Bone marrow (tissue), 2 donors: ENCODE measurements at regions not wholly inside any gene's neighbourhood (a gene's known extent, or its start where the extent isn't known, plus 50 kb on each side); places are given as distances from the start of the nearest gene placed in this dataset.
"Not testable (repeated sequence)": the region's sequence is repeated elsewhere in the genome, so short reads cannot be mapped to it uniquely, and the experiment has no call there.

Source experiments
- DNase-seq, 2 donors: peaks; one replicate each; lab custom pipeline; 2025; lab: John Stamatoyannopoulos, UW

DNA sequence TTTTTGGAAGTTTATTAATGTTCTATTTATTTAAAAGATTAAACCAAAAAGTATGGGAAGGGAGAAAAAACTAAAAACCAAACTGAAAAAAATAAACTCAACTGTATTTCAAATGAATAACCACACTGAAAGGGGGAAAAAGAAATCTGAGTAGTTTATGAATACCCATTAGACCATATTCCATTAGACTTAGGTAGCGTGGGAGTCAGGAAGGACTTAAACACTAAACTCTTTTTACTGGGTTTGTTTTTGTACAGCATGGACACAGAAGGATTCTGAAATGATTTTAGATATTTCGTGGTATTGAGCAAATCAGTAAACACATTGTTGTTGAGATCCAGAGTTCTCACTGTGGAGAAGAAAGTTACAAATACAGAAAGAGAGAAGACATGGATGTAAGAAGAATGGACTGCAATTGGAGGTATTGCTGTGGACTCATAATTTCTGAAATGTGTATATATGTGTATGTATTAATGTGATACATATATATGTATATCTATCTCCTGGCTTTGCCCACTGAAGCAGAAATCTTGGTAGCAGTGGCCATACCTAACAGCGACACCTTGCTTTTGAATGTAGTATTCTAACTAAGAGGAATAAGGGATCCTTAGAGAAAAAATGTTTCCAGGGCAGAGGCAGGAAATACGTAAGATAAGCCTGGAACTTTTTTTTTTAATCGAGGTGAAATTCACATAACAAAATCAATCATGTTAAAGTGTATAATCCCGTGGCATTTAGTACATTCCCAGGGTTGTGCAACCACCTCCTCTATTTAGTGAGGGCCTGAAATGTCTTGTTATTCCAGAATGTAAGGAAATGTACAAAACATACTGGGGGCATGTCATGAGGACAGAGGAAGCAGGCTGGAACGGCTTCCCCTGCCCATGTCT is 228.8 kb downstream of the SMARCA2 start:
- DNase-seq: no peak

DNA sequence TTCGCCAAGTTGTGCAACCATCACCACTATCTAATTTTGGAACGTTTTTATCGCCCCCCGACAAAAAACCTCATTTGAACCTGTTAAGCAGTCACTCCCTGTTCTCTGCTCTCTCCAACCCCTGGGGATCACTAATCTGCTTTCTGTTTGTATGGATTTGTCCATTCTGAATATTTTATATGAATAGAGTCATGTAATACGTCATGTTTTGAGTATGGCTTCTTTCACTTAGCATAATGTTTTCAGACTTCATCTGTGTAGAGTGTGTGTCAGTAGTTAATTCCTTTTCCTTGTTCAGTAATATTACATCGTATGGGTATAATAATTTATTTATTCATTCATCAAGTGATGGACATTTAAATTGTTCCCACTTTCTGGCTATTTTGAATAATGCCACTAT is 232.2 kb downstream of the SMARCA2 start:
- DNase-seq: no peak

DNA sequence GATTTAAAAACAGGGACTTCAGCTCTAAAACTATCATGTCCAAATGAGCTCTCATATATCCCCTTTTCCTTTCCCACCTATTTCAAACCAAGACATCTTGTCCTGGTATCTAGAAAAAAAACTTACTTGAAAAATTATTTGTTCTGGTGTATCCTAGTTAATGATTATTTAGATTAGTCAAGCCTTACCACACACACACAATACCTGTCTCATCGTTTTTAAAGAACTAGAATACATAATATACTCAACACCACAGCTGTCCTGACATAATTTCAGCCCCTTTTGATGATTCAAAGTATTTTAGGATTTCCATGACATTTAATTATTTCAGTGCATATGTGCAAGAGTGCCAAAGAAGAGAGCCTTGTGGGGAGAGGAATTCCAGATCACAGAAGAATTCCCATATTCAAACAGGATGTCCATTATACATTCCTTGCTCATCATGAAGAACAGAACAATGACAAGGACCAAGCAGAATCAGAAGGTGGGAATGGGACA is 233.7 kb downstream of the SMARCA2 start:
- no peak for DNase-seq

DNA sequence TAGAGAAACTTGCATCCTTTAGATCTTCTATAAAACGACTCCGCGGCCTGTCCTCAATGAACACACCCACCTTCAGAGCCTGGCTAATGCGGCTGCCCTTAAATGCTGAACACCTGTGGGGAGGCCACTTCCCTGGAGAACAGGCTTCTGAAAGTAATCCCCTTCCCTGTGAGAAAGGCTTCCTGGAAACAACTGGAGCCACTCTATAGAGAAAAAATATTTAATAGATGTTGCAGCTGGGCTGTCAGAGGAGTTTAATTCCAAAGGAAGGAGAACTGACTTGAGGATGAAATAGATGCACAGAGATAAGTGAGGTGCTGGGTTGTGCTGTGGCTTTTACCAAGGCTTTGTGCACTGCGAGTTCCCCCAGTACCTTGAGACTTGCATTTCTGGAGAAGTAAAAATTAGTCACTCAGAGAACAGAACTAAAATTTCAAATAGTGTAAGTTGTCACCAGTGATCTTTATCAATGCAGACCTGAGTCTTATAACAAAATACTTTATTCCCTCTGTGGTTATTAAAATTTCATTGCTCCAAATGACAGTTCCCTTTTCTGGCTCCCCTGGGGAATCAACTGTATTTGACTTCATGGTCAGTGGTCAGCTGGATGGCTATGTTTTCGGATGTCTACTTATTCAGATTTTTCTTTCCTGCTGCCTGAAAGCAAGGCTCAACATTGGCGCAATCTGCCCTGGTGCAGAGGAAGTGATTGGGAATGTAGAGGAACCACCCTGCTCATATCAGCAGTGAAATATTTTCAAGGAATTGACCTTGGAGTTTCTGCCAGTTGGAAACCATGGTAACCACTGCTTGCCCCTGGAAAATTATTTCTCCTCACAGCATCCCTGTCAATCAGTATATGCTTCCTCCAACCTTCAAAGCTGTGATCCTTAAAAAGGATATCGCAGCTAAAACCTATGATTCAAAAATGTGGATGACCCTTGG is 238.8 kb downstream of the SMARCA2 start:
- DNase-seq: no peak

DNA sequence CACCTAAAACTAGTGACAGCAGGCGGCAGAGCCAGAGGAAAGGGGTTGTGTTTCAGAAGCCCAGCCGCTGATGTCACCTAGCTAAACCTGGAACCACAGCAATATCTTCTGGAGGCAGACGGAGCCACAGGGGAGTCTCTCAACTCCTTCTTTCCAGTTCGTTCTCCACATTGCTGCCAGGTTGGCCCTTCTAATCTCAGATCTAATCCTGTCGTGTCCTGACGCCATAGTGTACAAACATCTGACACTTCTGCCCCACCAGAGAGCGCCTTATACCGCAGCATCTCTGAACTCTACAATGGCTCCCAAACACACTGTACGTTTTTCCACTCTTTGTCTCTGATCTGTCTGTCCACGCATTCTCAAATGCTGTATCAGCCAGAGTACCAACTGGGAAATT is 240.0 kb downstream of the SMARCA2 start:
- DNase-seq: no peak

DNA sequence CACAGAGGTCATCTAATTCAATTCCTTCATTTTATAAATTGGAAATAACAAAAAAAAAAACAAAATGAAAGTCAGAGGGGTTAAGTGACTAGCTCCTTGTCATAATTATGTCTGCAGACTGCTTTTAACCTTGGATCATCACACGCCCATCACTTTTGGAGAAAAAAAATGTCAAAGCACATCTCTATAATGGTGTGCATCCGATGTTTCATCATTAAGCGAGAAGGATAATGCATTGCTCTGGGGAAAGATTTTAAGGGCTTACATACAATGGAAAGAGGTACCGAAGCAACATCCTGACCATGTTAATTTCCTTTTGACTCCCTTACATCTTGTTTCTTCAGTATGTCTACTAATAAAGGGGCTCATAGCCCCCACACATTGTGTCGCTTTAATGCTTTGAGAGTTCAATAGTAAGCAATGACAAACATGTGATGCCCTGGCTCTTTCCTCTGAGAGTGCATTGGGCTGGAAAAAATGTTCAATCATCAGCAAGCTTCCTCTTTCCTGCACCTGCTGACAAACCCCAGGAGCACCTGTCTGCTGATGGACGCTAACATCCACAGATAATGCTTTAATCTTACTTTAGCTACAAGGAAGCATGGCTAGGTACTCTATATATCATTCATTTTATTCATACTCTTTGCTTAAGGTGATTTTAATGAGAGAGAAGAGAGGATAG is 242.2 kb downstream of the SMARCA2 start:
- DNase-seq: no peak

DNA sequence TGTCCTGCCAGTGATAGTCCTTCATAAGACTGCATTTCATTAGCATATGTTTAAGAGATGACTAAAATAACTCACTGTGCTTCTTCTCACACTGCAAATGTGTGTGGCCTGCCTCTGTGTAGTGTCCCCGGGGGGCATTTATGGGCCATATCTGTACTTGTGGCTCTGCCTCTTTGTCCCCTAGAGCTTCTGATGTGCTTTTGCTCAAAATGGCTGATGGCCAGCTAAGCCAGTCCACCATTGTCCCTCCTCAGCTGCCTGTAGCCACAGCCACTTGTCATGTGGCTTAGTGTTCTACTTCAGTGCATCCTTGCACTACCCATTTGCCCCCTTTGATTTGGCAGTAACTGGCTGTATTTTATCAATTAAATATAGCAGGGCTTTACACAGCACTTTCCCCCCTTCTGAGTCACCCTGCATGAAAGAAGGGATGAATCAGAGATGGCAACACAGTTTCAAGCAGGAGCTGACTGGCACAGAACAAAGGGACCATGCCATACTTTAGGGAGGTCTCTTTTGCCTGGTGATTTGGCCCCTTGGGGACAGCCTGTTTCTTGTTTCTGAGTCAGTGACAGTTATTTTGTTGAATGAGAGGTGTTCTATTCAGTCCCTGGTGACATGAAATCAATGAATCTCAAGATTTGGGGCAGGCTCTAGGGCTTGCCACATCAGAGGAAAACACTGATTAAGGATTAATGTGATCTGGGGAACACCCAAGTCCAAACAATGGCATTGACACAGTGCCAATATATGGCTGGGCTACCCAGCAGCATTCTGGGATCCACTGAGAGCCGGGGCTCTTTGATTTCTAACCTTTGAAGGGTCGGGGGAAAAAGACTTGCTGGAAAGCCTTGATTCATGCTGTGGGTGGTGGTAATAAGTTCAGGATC is 245.5 kb downstream of the SMARCA2 start:
- no peak for DNase-seq

DNA sequence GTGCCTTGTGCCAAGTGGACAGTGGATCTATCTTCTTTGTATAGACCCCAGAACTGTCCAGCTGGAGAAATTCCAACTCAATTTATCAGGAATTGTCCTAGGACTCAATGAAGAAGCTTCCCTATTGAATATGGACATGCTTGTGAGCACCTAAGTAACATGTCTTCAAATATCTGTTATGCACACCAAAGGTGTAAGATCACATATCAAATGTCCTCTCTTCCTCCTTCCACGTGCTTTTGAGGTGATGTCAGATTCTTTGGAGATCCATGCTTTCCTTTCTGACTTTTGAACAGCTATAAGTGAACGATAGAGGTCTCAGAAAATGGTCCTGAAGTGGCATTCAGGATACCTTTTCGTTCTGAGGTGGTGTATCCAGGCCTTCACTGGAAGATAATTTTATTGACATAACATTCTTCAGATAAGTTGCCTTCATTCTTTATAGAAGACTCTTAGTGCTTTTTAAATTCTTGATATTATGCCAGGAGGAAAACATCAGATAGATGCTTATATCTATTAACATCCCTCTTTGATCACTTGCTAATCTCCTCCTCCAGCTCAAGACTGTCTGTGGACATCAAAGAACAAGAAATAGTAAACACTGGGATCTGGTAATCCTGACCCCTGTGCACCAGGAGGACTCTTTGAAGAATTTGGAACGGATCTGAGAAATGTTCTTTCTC is 246.4 kb downstream of the SMARCA2 start:
- no peak for DNase-seq

DNA sequence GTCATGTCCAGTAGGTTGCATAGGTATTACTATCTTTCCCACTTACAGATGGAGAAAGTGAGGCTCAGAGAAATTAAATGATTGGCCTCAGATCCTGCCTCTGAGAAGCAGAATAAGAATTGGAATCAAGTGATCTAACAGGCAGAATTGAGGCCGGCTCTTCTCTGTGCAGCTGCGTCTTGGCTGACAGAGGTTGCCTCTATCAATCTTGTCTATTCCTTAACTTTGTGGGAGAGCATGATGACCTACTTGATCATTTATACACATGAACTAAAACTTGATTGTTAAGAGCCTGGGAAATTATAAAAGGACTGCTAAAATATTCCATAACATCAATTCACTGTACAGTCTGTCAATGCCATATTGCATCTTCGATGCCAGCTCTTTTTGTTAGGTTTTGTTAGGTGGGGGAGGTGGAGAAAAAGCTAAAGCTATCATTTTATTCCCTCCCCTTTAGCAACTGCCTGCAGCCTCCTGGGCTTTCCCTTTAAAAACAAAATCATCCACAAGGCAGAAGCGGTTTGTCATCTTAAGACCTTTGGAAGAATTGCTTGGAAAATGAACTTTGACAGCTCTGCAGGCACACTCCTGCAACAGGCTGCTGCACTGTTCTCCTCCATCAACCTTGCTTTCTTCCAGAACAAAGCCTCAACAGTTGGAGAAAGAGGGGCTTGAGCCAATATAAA is 247.4 kb downstream of the SMARCA2 start:
- DNase-seq: no peak

DNA sequence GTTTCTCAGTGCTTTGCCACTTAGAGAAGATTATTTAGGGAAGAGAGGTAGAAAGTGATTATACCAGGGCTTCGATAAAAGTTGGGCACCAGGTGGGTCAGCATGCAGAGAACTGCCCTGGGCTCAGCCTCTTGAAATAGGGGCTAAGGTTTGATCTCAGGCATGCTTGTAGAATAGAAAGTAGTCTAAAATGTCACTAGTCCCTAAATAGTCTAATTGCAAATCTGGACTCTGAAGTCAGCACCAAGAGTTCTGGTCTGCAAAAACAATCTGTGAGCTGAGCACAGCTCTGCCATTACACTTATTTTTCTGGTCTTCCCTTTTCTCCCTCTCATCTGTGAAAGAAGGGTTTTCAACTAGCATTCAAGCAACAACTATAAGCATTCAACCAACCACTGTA is 248.0 kb downstream of the SMARCA2 start:
- DNase-seq: no peak

DNA sequence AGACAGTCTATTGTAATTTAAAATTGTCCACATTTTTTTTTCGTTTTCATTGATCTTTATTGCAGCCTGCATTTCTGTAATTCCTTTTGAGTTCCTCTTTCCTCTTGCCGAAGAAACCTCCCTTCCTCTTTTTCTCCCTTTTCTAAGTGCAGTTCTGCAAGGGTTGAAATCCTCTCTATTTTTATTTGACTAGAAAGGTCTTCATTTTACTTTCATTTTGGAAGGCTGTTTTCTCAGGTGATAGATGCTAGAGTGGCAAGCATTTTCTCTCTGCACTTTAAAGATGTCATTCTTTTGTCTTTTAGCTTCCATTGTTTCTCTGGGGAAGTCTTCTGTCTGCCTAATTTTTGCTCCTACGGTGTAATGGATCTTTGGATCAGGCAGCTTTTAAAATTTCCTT is 248.5 kb downstream of the SMARCA2 start:
- peak in 1 of 2 donors; percentile 53 for DNase-seq

DNA sequence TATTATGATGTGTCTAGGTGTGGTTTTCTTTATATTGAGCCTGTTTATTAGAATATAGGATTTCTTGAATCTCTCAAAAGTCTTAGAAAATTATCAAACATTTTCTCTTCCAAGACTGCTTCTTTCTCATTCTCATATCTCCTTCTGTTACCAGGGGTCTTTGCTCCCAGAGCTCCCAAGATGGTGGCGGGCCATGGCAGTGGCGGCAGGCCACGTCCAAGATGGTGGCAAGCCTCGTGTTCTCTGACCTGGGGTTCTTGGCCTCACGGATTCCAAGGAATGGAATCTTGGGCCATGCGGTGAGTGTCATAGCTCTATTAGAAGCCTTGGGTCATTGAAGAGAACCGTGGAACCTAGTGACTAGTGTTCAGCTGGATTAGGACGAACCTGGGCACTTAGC is 248.9 kb downstream of the SMARCA2 start:
- no peak for DNase-seq

DNA sequence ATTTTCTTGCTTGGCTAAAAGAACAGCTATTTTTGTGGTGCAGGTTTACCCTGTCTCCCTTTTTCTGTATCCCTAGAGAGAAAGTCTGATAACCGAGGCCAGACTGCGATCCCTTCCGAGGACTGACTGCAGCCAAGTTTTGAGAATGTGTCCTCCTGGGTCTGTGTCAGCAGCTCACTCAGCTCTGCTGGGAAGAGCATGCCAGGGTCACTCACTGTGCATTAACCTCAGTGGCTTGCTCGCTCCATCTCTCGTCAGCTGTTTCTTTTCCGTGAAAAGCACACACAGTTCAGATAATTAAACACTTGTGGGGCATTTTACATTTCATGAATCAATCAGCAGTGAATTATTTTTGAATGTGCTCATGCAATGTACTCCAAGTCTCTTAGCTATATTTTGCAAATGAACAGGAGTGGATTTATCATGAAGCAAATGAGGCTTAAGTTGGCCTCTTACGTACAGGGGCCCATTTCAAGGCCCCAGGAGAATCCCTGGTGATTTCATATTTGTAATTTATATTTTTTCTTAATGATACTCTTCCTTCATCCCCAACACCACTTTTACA is 252.1 kb downstream of the SMARCA2 start:
- no peak for DNase-seq

DNA sequence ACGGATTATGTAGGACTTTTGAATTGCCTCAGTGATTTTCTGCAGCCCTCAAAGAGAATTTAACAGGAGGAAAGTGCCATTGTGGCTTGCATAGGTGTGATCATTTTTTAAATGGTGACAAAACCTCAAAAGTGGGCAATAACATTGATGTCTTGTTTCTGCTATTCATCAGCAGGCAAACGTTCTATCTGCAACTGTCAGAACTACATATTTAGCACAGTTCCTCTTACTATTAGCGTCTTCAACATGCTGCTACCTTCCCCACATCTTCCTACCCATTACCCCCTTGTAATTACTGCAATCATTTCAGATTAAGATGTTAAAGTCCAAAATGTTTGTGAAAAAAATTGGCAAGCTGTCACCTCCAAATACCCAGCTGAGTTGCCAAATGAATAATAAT is 254.6 kb downstream of the SMARCA2 start:
- no peak for DNase-seq

DNA sequence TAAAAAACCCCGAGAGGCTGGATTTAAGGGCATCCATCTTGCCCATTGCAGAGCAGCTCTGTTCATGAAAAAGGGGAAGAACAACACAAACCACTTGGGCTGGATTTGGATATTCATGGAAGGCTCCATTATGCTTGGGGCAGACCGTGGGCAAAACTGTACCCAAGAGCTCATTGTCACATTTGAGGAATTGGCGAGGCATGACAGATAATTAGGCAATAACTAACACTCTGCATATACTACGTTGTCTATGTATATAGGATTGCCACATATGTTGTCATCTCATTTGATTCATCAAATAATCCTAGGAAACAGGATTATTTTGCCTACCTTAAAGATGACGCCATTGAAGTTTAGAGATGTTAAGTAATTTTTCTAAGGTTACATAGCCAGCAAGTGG is 255.4 kb downstream of the SMARCA2 start:
- DNase-seq: no peak

DNA sequence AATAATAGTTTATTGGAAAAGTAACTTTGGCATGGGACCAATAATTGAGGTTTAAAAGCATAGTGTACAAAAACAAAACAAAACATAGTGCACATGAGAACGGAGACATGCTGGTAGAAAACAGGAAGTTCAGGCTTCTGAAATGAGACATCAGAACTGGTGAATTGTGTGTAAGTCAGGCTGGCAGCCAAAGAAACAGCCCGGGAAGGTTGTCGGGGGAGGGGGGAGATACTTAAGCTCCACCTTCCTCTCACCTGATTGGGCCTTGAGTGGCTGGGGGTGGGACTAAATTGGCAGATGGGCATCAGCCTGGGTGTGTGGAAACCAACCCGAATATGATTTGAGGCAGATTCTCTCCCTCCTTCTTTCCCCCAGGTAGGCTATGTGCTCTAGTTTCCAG is 256.3 kb downstream of the SMARCA2 start:
- DNase-seq: peak in 1 of 2 donors; percentile 33

DNA sequence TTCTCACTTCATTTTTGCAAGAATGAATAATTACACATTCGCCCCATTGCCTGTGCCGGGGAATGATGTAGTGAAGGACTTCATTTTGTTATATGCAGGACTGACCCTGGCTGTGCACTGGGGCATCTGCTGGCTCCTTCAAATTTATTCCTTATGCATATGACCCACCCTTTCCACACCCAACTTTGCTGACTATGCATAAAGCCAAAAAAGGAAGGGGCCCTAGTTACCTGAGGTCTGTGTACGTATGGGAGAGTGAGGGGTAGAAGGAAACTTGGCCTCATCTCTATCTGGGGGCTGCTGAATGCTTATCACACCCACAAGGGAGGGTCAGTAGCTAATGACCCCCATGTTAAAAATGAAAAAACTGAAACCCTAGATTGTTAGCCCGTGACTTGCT is 259.6 kb downstream of the SMARCA2 start:
- no peak for DNase-seq

DNA sequence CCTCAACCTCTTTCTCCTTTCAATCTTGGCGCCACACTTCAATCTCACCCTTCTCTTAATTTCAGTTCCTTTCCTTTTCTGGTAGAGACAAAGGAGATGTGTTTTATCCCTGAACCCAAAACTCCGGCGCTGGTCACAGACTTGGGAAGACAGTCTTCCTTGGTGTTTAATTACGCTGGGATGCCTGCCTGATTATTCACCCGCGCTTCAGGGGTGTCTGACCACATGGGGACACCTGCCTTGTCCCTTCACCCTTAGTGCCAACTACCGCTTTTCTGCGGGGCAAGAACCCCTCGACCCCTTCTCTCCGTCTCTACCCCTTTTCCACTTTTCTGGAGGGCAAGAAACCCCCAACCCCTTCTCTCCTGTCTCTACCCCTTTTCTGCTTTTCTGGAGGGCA is 261.1 kb downstream of the SMARCA2 start:
- DNase-seq: no peak

DNA sequence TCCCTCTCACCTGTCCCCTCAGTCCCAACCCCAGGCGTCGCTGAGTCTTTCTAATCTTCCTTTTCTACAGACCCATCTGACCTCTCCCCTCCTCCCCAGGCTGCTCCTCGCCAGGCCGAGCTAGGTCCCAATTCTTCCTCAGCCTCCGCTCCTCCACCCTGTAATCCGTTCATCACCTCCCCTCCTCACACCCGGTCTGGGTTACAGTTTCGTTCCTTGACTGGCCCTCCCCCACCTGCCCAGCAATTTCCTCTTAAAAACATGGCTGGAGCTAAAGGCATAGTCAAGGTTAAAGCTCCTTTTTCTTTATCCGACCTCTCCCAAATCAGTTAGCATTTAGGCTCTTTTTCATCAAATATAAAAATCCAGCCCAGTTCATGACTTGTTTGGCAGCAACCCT is 262.0 kb downstream of the SMARCA2 start:
- DNase-seq: not testable (repeated sequence)

DNA sequence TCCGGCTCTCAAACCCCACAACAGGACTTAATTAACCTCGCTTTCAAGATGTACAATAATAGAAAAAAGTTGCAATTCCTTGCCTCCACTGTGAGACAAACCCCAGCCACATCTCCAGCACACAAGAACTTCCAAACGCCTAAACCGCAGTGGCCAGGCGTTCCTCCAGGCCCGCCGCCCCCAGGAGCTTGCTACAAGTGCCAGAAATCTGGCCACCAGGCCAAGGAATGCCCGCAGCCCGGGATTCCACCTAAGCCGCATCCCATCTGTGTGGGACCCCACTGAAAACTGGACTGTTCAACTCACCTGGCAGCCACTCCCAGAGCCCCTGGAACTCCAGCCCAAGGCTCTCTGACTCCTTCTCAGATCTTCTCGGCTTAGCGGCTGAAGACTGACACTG is 262.5 kb downstream of the SMARCA2 start:
- not testable (repeated sequence) for DNase-seq
